Endothelial cell of umbilical vein (primary cell): ENCODE measurements at regions not wholly inside any gene's neighbourhood (a gene's known extent, or its start where the extent isn't known, plus 50 kb on each side); places are given as distances from the start of the nearest gene placed in this dataset.

Experiments used
- BruUV-seq: library from RNA; stranded (reverse); fragments of 400-500 nt; replicated peaks from 2 replicates; lab custom pipeline; 2021; lab: Mats Ljungman, UMichigan
- CTCF ChIA-PET: fragments of 300-600, 350-600 bp; sonication (Branson Sonifier 250); formaldehyde crosslinking; loops from one replicate; lab custom pipeline; 2021; ENCODE audit warnings: antibody characterized with exemption, inconsistent platforms; lab: Charles Lee
- POLR2A ChIA-PET: fragments of 300-600, 350-600 bp; sonication (Branson Sonifier 250); formaldehyde crosslinking; loops from one replicate; lab custom pipeline; 2021; ENCODE audit warnings: antibody characterized with exemption, inconsistent platforms; lab: Charles Lee
- DNase-seq: peaks from one replicate; pipeline ENCODE4 v3.0.0-alpha.2; 2011; ENCODE audit warnings: low read depth, low spot score
- FAIRE-seq: peaks from 2 replicates; lab custom pipeline; 2011; peaks lifted over from hg19 to GRCh38; lab: Jason Lieb, UNC
- H2AFZ ChIP-seq: 2 replicates; pipeline ENCODE4 v1.6.0; 2012; ENCODE audit warnings: low read depth, low read length, control low read depth, inconsistent platforms
- H3K27ac ChIP-seq: 2 replicates; pipeline ENCODE4 v1.5.1; 2011; ENCODE audit warnings: low read depth, mild to moderate bottlenecking, control low read depth, low read length, moderate library complexity; ENCODE audit not compliant: insufficient read depth
- H3K27me3 ChIP-seq, 2 experiments: 2 replicates each; pipeline versions ENCODE4 v1.6.0 to v1.6.1; 2011; ENCODE audit warnings: low read length in 2 of 2, mixed read lengths in 1 of 2; ENCODE audit not compliant: control insufficient read depth in 2 of 2, insufficient read depth in 2 of 2
- H3K36me3 ChIP-seq, 2 experiments: 2 replicates in 1 of 2; 3 replicates in 1 of 2; pipeline ENCODE4 v1.5.1; 2011; ENCODE audit warnings: low read length in 2 of 2, mild to moderate bottlenecking in 1 of 2, moderate library complexity in 1 of 2; ENCODE audit not compliant: control insufficient read depth in 2 of 2, insufficient read depth in 2 of 2; ENCODE audit errors: extremely low read depth in 1 of 2
- H3K4me1 ChIP-seq: 3 replicates; pipeline ENCODE4 v1.5.1; 2011; ENCODE audit warnings: mild to moderate bottlenecking, low read length; ENCODE audit not compliant: control insufficient read depth, insufficient read depth; ENCODE audit errors: extremely low read depth
- H3K4me2 ChIP-seq: 2 replicates; pipeline ENCODE4 v1.6.1; 2011; ENCODE audit warnings: low read length, control low read depth, mixed read lengths; ENCODE audit not compliant: insufficient read depth
- H3K4me3 ChIP-seq, 3 experiments: fragments of 200-600 bp in 1 of 3; sonication (generic), shearing (Covaris generic) in 1 of 3; replicated peaks in 1 of 3; 2 replicates each; pipeline ENCODE4 v1.5.1; 2011 to 2016; ENCODE audit warnings: control low read depth in 3 of 3, low read length in 3 of 3, mild to moderate bottlenecking in 2 of 3, inconsistent platforms in 1 of 3, low read depth in 1 of 3, moderate library complexity in 1 of 3; ENCODE audit not compliant: insufficient read depth in 1 of 3
- H3K79me2 ChIP-seq: 2 replicates; pipeline ENCODE4 v1.6.0; 2012; ENCODE audit warnings: low read length, inconsistent platforms; ENCODE audit not compliant: control insufficient read depth, insufficient read depth
- H3K9ac ChIP-seq: replicated peaks from 2 replicates; pipeline ENCODE3; 2011; ENCODE audit warnings: low read length, control low read depth; ENCODE audit not compliant: insufficient read depth; ENCODE audit errors: extremely low read depth
- H3K9me1 ChIP-seq: replicated peaks from 3 replicates; pipeline ENCODE4 v1.6.0; 2011; ENCODE audit warnings: mild to moderate bottlenecking, low read length; ENCODE audit not compliant: control insufficient read depth, insufficient read depth; ENCODE audit errors: extremely low read depth
- H3K9me3 ChIP-seq: replicated peaks from 2 replicates; pipeline ENCODE4 v1.5.1; 2012; ENCODE audit warnings: low read length, inconsistent platforms; ENCODE audit not compliant: control insufficient read depth, insufficient read depth
- H4K20me1 ChIP-seq: replicated peaks from 2 replicates; pipeline ENCODE3; 2011; ENCODE audit warnings: mild to moderate bottlenecking, low read length; ENCODE audit not compliant: control insufficient read depth, insufficient read depth; ENCODE audit errors: extremely low read depth
- CTCF ChIP-seq, 2 donors: IDR thresholded peaks; 1 replicate in 1 of 2; 2 replicates in 1 of 2; pipeline ENCODE4 v1.5.1; 2011; ENCODE audit warnings: low read length in 2 of 2, mild to moderate bottlenecking in 2 of 2, moderate library complexity in 2 of 2, control low read depth in 1 of 2, inconsistent platforms in 1 of 2, low read depth in 1 of 2; ENCODE audit not compliant: insufficient read depth in 1 of 2; ENCODE audit errors: extremely low read depth in 1 of 2
- EZH2 ChIP-seq: IDR thresholded peaks from 2 replicates; pipeline ENCODE4 v1.6.1; 2012; ENCODE audit warnings: borderline replicate concordance, low read depth, mild to moderate bottlenecking, moderate library complexity, low read length, inconsistent platforms; ENCODE audit not compliant: severe bottlenecking
- FOS ChIP-seq: IDR thresholded peaks from 2 replicates; pipeline ENCODE4 v1.6.1; 2011; ENCODE audit warnings: mild to moderate bottlenecking, low read length, moderate library complexity, borderline replicate concordance; ENCODE audit not compliant: insufficient read depth
- GATA2 ChIP-seq: IDR thresholded peaks from 2 replicates; pipeline ENCODE4 v1.7.0; 2011; ENCODE audit warnings: low read depth, mild to moderate bottlenecking, moderate library complexity, mixed read lengths, low read length; ENCODE audit not compliant: insufficient read length, insufficient read depth
- JUN ChIP-seq: IDR thresholded peaks from 2 replicates; pipeline ENCODE4 v1.6.1; 2011; ENCODE audit warnings: borderline replicate concordance, low read depth; ENCODE audit not compliant: insufficient read length, insufficient read depth
- MAX ChIP-seq: IDR thresholded peaks from 2 replicates; pipeline ENCODE4 v1.6.1; 2011; ENCODE audit not compliant: insufficient read depth, insufficient read length
- MYC ChIP-seq: IDR thresholded peaks from one replicate; pipeline ENCODE4 v1.6.1; 2011; ENCODE audit warnings: mild to moderate bottlenecking, low read depth, low read length
- POLR2A ChIP-seq: IDR thresholded peaks from 2 replicates; pipeline ENCODE4 v1.6.1; 2012; ENCODE audit warnings: low read depth, mild to moderate bottlenecking, control low read depth, low read length
- POLR2AphosphoS5 ChIP-seq: IDR thresholded peaks from 2 replicates; pipeline ENCODE4 v1.6.1; 2012; ENCODE audit warnings: low read depth, mild to moderate bottlenecking, control low read depth, low read length, moderate library complexity; ENCODE audit not compliant: insufficient read depth
- dilution Hi-C: fragments of 300-500 bp; cut with MboI; formaldehyde crosslinking; loops from one replicate; pipeline ENCODE4 v1.15.0; 2019; ENCODE audit warnings: low sequenced_read_pairs; ENCODE audit not compliant: extremely low pct_ligation_motif_present
- intact Hi-C: fragments of 100-400 bp; cut with micrococcal nuclease; formaldehyde crosslinking; loops from one replicate; pipeline ENCODE4 v1.10.0; 2022

GRCh38 chr13:67343777-67344176 is 113.6 kb upstream of the PCDH9 start:
- TF ChIP-seq POLR2A, result no peak
- TF ChIP-seq GATA2, result no peak
- TF ChIP-seq EZH2, result no peak
- no peak for TF ChIP-seq JUN
- no peak for TF ChIP-seq MAX
- intact Hi-C loops, result no loop called here
- no peak overlapping the region for H3K27ac ChIP-seq
- no peaks in the 10 kb centered on the region for H3K27me3 ChIP-seq
- FAIRE-seq, result no peak
- dilution Hi-C loops, result no loop called here
- no peaks in the 10 kb centered on the region for H3K4me1 ChIP-seq
- no peaks in the 10 kb centered on the region for H3K36me3 ChIP-seq
- no peak overlapping the region for H3K4me3 ChIP-seq
- no peaks in the 10 kb centered on the region for H3K79me2 ChIP-seq
- H2AFZ ChIP-seq, result no peak overlapping the region
- no peak overlapping the region for H3K9ac ChIP-seq
- no peak overlapping the region for H3K4me2 ChIP-seq
- H3K9me1 ChIP-seq, result no peaks in the 10 kb centered on the region
- CTCF ChIA-PET, result no interaction called here
- POLR2A ChIA-PET, result no interaction called here
- H4K20me1 ChIP-seq, result no peaks in the 10 kb centered on the region
- BruUV-seq, result no TSS peak
- DNase-seq, result no peak
- no peaks in the 10 kb centered on the region for H3K9me3 ChIP-seq

GRCh38 chr13:67341406-67341805 is 111.3 kb upstream of the PCDH9 start:
- dilution Hi-C loops, result no loop called here
- Histone ChIP-seq H2AFZ (no peak overlapping the region), H3K9me1 (no peaks in the 10 kb centered on the region), H3K9me3 (no peaks in the 10 kb centered on the region), H3K4me1 (no peaks in the 10 kb centered on the region), H3K27ac (no peak overlapping the region), H3K79me2 (no peaks in the 10 kb centered on the region), H3K9ac (no peak overlapping the region), H4K20me1 (no peaks in the 10 kb centered on the region), H3K4me3 (no peak overlapping the region), H3K4me2 (no peak overlapping the region), H3K36me3 (no peaks in the 10 kb centered on the region), H3K27me3 (no peaks in the 10 kb centered on the region)
- BruUV-seq, result no TSS peak
- ChIA-PET CTCF (no interaction called here), POLR2A (no interaction called here)
- DNase-seq, result no peak
- FAIRE-seq, result no peak
- no peak for TF ChIP-seq POLR2AphosphoS5
- no peak for TF ChIP-seq MAX
- no peak for TF ChIP-seq CTCF (IDR thresholded peaks at IDR 0.05; ENCODE audit: extremely low read depth in 1 of 2, insufficient read depth in 1 of 2, low read depth in 1 of 2, low read length in 2 of 2)
- no peak for TF ChIP-seq GATA2
- TF ChIP-seq POLR2A, result no peak
- no peak for TF ChIP-seq MYC
- TF ChIP-seq EZH2, result no peak
- no peak for TF ChIP-seq FOS
- no peak for TF ChIP-seq JUN
- intact Hi-C loops, result no loop called here
